Tibial nerve (tissue), 4 donors: ENCODE measurements at regions not wholly inside any gene's neighbourhood (a gene's known extent, or its start where the extent isn't known, plus 50 kb on each side); places are given as distances from the start of the nearest gene placed in this dataset.

Experiments
- EP300 ChIP-seq, 2 donors: sonication (generic); formaldehyde crosslinking; IDR thresholded peaks; one replicate each; pipeline ENCODE4 v1.6.1; 2017; ENCODE audit warnings: antibody characterized with exemption in 2 of 2, mild to moderate bottlenecking in 1 of 2
- POLR2A ChIP-seq, 2 donors: fragments of 450-650 bp; IDR thresholded peaks; one replicate each; pipeline ENCODE4 v1.6.1; 2017; ENCODE audit warnings: antibody characterized with exemption in 2 of 2, mild to moderate bottlenecking in 2 of 2, moderate library complexity in 2 of 2
- TF ChIP-seq, protein P1 (sequence below), 5 experiments: fragments of 200-600 bp in 3 of 5; fragments of 450-650 bp in 2 of 5; sonication (generic) in 3 of 5; IDR thresholded peaks; one replicate each; pipeline ENCODE4 v1.5.1; 2016 to 2019; ENCODE audit warnings: antibody characterized with exemption in 5 of 5, mild to moderate bottlenecking in 3 of 5, moderate library complexity in 2 of 5

GRCh38 chr7:34332006-34332405, 326.0 kb upstream of the NPSR1 start:
- TF ChIP-seq, protein P1, sequence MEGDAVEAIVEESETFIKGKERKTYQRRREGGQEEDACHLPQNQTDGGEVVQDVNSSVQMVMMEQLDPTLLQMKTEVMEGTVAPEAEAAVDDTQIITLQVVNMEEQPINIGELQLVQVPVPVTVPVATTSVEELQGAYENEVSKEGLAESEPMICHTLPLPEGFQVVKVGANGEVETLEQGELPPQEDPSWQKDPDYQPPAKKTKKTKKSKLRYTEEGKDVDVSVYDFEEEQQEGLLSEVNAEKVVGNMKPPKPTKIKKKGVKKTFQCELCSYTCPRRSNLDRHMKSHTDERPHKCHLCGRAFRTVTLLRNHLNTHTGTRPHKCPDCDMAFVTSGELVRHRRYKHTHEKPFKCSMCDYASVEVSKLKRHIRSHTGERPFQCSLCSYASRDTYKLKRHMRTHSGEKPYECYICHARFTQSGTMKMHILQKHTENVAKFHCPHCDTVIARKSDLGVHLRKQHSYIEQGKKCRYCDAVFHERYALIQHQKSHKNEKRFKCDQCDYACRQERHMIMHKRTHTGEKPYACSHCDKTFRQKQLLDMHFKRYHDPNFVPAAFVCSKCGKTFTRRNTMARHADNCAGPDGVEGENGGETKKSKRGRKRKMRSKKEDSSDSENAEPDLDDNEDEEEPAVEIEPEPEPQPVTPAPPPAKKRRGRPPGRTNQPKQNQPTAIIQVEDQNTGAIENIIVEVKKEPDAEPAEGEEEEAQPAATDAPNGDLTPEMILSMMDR (IDR thresholded peaks at IDR 0.05) = no peak
- TF ChIP-seq POLR2A (IDR thresholded peaks at IDR 0.05) (no peak), EP300 (IDR thresholded peaks at IDR 0.05) (no peak)
